Tibial nerve (tissue), 4 donors: ENCODE measurements at regions not wholly inside any gene's neighbourhood (a gene's known extent, or its start where the extent isn't known, plus 50 kb on each side); places are given as distances from the start of the nearest gene placed in this dataset.

Source experiments
- DNase-seq, 2 donors: peaks; one replicate each; pipeline ENCODE4 v3.0.0-alpha.2; 2019; ENCODE audit warnings: low spot score in 2 of 2
- H3K27ac ChIP-seq, 4 donors: fragments of 200-600 bp; sonication (generic) in 3 of 4; one replicate each; pipeline ENCODE4 v1.5.1; 2017 to 2019; ENCODE audit warnings: mild to moderate bottlenecking in 1 of 4
- H3K27me3 ChIP-seq, 2 donors: fragments of 200-600 bp; sonication (generic) in 1 of 2; one replicate each; pipeline versions ENCODE4 v1.5.1 to v1.6.0; 2017 to 2019
- H3K36me3 ChIP-seq, 3 donors: fragments of 200-600 bp; sonication (generic); one replicate each; pipeline ENCODE4 v1.5.1; 2018 to 2019
- H3K4me1 ChIP-seq, 4 donors: fragments of 200-600 bp; sonication (generic) in 3 of 4; one replicate each; pipeline ENCODE4 v1.5.1; 2017 to 2019
- H3K4me3 ChIP-seq, 4 donors: fragments of 200-600 bp; sonication (generic) in 3 of 4; one replicate each; pipeline ENCODE4 v1.5.1; 2017 to 2019; ENCODE audit warnings: mild to moderate bottlenecking in 1 of 4, moderate library complexity in 1 of 4
- H3K9me3 ChIP-seq, 4 donors: fragments of 200-600 bp; sonication (generic) in 3 of 4; one replicate each; pipeline ENCODE4 v1.5.1; 2017 to 2019
- CTCF ChIP-seq, 5 experiments: fragments of 200-600 bp in 3 of 5; fragments of 450-650 bp in 2 of 5; sonication (generic) in 3 of 5; IDR thresholded peaks; one replicate each; pipeline ENCODE4 v1.5.1; 2016 to 2019; ENCODE audit warnings: antibody characterized with exemption in 5 of 5, mild to moderate bottlenecking in 3 of 5, moderate library complexity in 2 of 5
- EP300 ChIP-seq, 2 donors: sonication (generic); formaldehyde crosslinking; IDR thresholded peaks; one replicate each; pipeline ENCODE4 v1.6.1; 2017; ENCODE audit warnings: antibody characterized with exemption in 2 of 2, mild to moderate bottlenecking in 1 of 2
- POLR2A ChIP-seq, 2 donors: fragments of 450-650 bp; IDR thresholded peaks; one replicate each; pipeline ENCODE4 v1.6.1; 2017; ENCODE audit warnings: antibody characterized with exemption in 2 of 2, mild to moderate bottlenecking in 2 of 2, moderate library complexity in 2 of 2
- WGBS, 2 donors: methylation state at CpG; one replicate each; pipeline ENCODE4 v1.1.5; 2018; 5-methylcytosine and 5-hydroxymethylcytosine counted together

GRCh38 chr6:74756923-74757322, 448.9 kb downstream of the COL12A1 start:
- Histone ChIP-seq H3K9me3 (no peaks in the 10 kb centered on the region), H3K27me3 (no peaks in the 10 kb centered on the region), H3K4me3 (no peak overlapping the region), H3K4me1 (peaks cover 0 to 15% (median 0%) of the 10 kb centered on the region in 4 donors), H3K27ac (no peak overlapping the region), H3K36me3 (no peaks in the 10 kb centered on the region)
- TF ChIP-seq EP300 (IDR thresholded peaks at IDR 0.05): peak in 1 of 2 donors; percentile 68
- no peak for TF ChIP-seq POLR2A (IDR thresholded peaks at IDR 0.05)
- TF ChIP-seq CTCF (IDR thresholded peaks at IDR 0.05): no peak
- 74 to 84% methylated on average over 2 of the region's 2 CpGs for WGBS, 2 donors
- DNase-seq: peak in 1 of 2 donors; percentile 36

GRCh38 chr6:74755778-74756177, 450.1 kb downstream of the COL12A1 start:
- 61 to 77% methylated on average over 2 of the region's 2 CpGs for WGBS, 2 donors
- Histone ChIP-seq H3K27ac (no peak overlapping the region), H3K36me3 (no peaks in the 10 kb centered on the region), H3K9me3 (no peaks in the 10 kb centered on the region), H3K4me3 (no peak overlapping the region), H3K4me1 (peaks cover 0 to 15% (median 0%) of the 10 kb centered on the region in 4 donors), H3K27me3 (no peaks in the 10 kb centered on the region)
- DNase-seq: no peak
- TF ChIP-seq EP300 (IDR thresholded peaks at IDR 0.05) (no peak), CTCF (IDR thresholded peaks at IDR 0.05) (no peak), POLR2A (IDR thresholded peaks at IDR 0.05) (no peak)

GRCh38 chr6:74755196-74755595, 450.7 kb downstream of the COL12A1 start:
- peak overlapping the region in 1 of 4 donors; percentile 38 for H3K27ac ChIP-seq
- H3K9me3 ChIP-seq: no peaks in the 10 kb centered on the region
- no peak for DNase-seq
- H3K4me1 ChIP-seq: peaks cover 0 to 15% (median 0%) of the 10 kb centered on the region in 4 donors
- H3K27me3 ChIP-seq: no peaks in the 10 kb centered on the region
- H3K36me3 ChIP-seq: no peaks in the 10 kb centered on the region
- H3K4me3 ChIP-seq: no peak overlapping the region
- 87 to 89% methylated on average over 7 to 10 of the region's 10 CpGs for WGBS, 2 donors
- no peak for TF ChIP-seq POLR2A (IDR thresholded peaks at IDR 0.05)

- H3K4me1 ChIP-seq: peaks cover 0 to 25% (median 0%) of the 10 kb centered on the region in 4 donors
- no peaks in the 10 kb centered on the region for H3K27me3 ChIP-seq
- H3K9me3 ChIP-seq: no peaks in the 10 kb centered on the region
- no peak overlapping the region for H3K4me3 ChIP-seq
- no peaks in the 10 kb centered on the region for H3K36me3 ChIP-seq
- 72 to 79% methylated on average over 2 of the region's 2 CpGs for WGBS, 2 donors
- DNase-seq: no peak
- TF ChIP-seq CTCF (IDR thresholded peaks at IDR 0.05) (no peak), EP300 (IDR thresholded peaks at IDR 0.05) (no peak), POLR2A (IDR thresholded peaks at IDR 0.05) (no peak)
- no peak overlapping the region for H3K27ac ChIP-seq
Measured at GRCh38 chr6:74753883-74754600, 451.8 kb downstream of the COL12A1 start.

- DNase-seq: no peak
- 80 to 84% methylated on average over 3 of the region's 3 CpGs for WGBS, 2 donors
- TF ChIP-seq EP300 (IDR thresholded peaks at IDR 0.05) (no peak), POLR2A (IDR thresholded peaks at IDR 0.05) (no peak), CTCF (IDR thresholded peaks at IDR 0.05) (no peak)
Measured at GRCh38 chr6:74752303-74752702, 453.6 kb downstream of the COL12A1 start.

More at GRCh38 chr6:74752303-74752702, 453.6 kb downstream of the COL12A1 start:
- H3K4me3 ChIP-seq: no peak overlapping the region
- H3K27ac ChIP-seq: no peak overlapping the region
- H3K4me1 ChIP-seq: peaks cover 0 to 17% (median 0%) of the 10 kb centered on the region in 4 donors
- no peaks in the 10 kb centered on the region for H3K9me3 ChIP-seq
- no peaks in the 10 kb centered on the region for H3K36me3 ChIP-seq
- no peaks in the 10 kb centered on the region for H3K27me3 ChIP-seq
